HEK293 (cell line): ENCODE measurements at regions not wholly inside any gene's neighbourhood (a gene's known extent, or its start where the extent isn't known, plus 50 kb on each side); places are given as distances from the start of the nearest gene placed in this dataset.
"Not testable (repeated sequence)": the region's sequence is repeated elsewhere in the genome, so short reads cannot be mapped to it uniquely, and the experiment has no call there.

ENCODE experiments used
- CTCF ChIA-PET: fragments of 350-600 bp; formaldehyde crosslinking; extraction: SDS; loops from one replicate; lab custom pipeline; 2021; ENCODE audit warnings: antibody characterized with exemption; lab: Yijun Ruan, JAX
- POLR2A ChIA-PET: fragments of 300-600 bp; formaldehyde crosslinking; extraction: SDS; loops from one replicate; lab custom pipeline; 2020; ENCODE audit warnings: antibody characterized with exemption, inconsistent platforms; lab: Yijun Ruan, JAX
- H3K27ac ChIP-seq: fragments of 200-500 bp; sonication (Bioruptor generic); 2 replicates; pipeline ENCODE4 v1.5.1; 2014; ENCODE audit warnings: low read depth, low read length, control low read depth, inconsistent platforms; ENCODE audit errors: extremely low read depth
- H3K36me3 ChIP-seq, 2 experiments: fragments of 200-500 bp in 1 of 2; sonication (Bioruptor generic) in 1 of 2; 1 replicate in 1 of 2; 2 replicates in 1 of 2; pipeline ENCODE4 v1.5.1; 2014 to 2017; ENCODE audit warnings: inconsistent platforms in 2 of 2, low read length in 2 of 2; ENCODE audit not compliant: control insufficient read depth in 2 of 2, insufficient read depth in 1 of 2
- H3K4me1 ChIP-seq: fragments of 200-500 bp; sonication (Bioruptor generic); 2 replicates; pipeline ENCODE4 v1.5.1; 2014; ENCODE audit warnings: mild to moderate bottlenecking, low read length, inconsistent platforms; ENCODE audit not compliant: control insufficient read depth, insufficient read depth
- H3K4me3 ChIP-seq: 2 replicates; pipeline ENCODE4 v1.5.1; 2011; ENCODE audit warnings: low read depth, mild to moderate bottlenecking, control low read depth, low read length, moderate library complexity
- H3K9me3 ChIP-seq: fragments of 200-500 bp; sonication (Bioruptor generic); 2 replicates; pipeline ENCODE4 v1.5.1; 2014; ENCODE audit warnings: low read depth, low read length, inconsistent platforms; ENCODE audit not compliant: control insufficient read depth, insufficient read depth
- KLF10 ChIP-seq: fragments of 450-650 bp; IDR thresholded peaks from 2 replicates; pipeline ENCODE4 v1.5.1; 2018; ENCODE audit warnings: missing biosample characterization, mild to moderate bottlenecking, missing genetic modification characterization
- KLF8 ChIP-seq: fragments of 450-650 bp; formaldehyde crosslinking; IDR thresholded peaks from 2 replicates; pipeline ENCODE4 v1.5.1; 2016; ENCODE audit warnings: missing biosample characterization, missing genetic modification characterization
- YY1 ChIP-seq: fragments of 450-650 bp; formaldehyde crosslinking; IDR thresholded peaks from 2 replicates; pipeline ENCODE4 v1.5.1; 2018; ENCODE audit warnings: missing biosample characterization, missing genetic modification characterization
- ZBTB1 ChIP-seq: fragments of 450-650 bp; formaldehyde crosslinking; IDR thresholded peaks from 2 replicates; pipeline ENCODE4 v1.5.1; 2016; ENCODE audit warnings: missing biosample characterization, missing genetic modification characterization
- ZBTB48 ChIP-seq: fragments of 450-650 bp; formaldehyde crosslinking; IDR thresholded peaks from 2 replicates; pipeline ENCODE4 v1.5.1; 2016; ENCODE audit warnings: missing biosample characterization, missing genetic modification characterization
- ZNF133 ChIP-seq: fragments of 450-650 bp; formaldehyde crosslinking; IDR thresholded peaks from 2 replicates; pipeline ENCODE4 v1.5.1; 2016; ENCODE audit warnings: missing biosample characterization, missing genetic modification characterization
- ZNF140 ChIP-seq: fragments of 450-650 bp; formaldehyde crosslinking; IDR thresholded peaks from 2 replicates; pipeline ENCODE4 v1.5.1; 2016; ENCODE audit warnings: missing biosample characterization, missing genetic modification characterization
- ZNF2 ChIP-seq: fragments of 450-650 bp; formaldehyde crosslinking; IDR thresholded peaks from 2 replicates; pipeline ENCODE4 v1.5.1; 2016; ENCODE audit warnings: missing biosample characterization, missing genetic modification characterization
- ZNF211 ChIP-seq: fragments of 450-650 bp; formaldehyde crosslinking; IDR thresholded peaks from 2 replicates; pipeline ENCODE4 v1.5.1; 2016; ENCODE audit warnings: low read depth, missing biosample characterization, missing genetic modification characterization
- ZNF341 ChIP-seq: fragments of 450-650 bp; formaldehyde crosslinking; IDR thresholded peaks from 2 replicates; pipeline ENCODE4; 2016; ENCODE audit warnings: low read depth, missing biosample characterization, missing genetic modification characterization
- ZNF558 ChIP-seq: fragments of 450-650 bp; formaldehyde crosslinking; IDR thresholded peaks from 2 replicates; pipeline ENCODE4 v1.5.1; 2016; ENCODE audit warnings: missing biosample characterization, missing genetic modification characterization
- ZNF654 ChIP-seq: fragments of 450-650 bp; formaldehyde crosslinking; IDR thresholded peaks from 2 replicates; pipeline ENCODE4 v1.5.1; 2016; ENCODE audit warnings: low read depth, missing biosample characterization, missing genetic modification characterization
- ZNF776 ChIP-seq: fragments of 450-650 bp; formaldehyde crosslinking; IDR thresholded peaks from 2 replicates; pipeline ENCODE4 v1.5.0; 2017; ENCODE audit warnings: missing biosample characterization, missing genetic modification characterization, borderline replicate concordance
- ZNF785 ChIP-seq: fragments of 450-650 bp; formaldehyde crosslinking; IDR thresholded peaks from 2 replicates; pipeline ENCODE4 v1.5.1; 2016; ENCODE audit warnings: missing biosample characterization, missing genetic modification characterization
- TF ChIP-seq, protein P1 (sequence below): fragments of 450-650 bp; formaldehyde crosslinking; IDR thresholded peaks from 2 replicates; pipeline ENCODE4; 2016; ENCODE audit warnings: missing biosample characterization, missing genetic modification characterization
- TF ChIP-seq, protein P2 (sequence below): fragments of 450-650 bp; formaldehyde crosslinking; IDR thresholded peaks from 2 replicates; pipeline ENCODE4 v1.5.1; 2016; ENCODE audit warnings: missing biosample characterization, missing genetic modification characterization

DNA sequence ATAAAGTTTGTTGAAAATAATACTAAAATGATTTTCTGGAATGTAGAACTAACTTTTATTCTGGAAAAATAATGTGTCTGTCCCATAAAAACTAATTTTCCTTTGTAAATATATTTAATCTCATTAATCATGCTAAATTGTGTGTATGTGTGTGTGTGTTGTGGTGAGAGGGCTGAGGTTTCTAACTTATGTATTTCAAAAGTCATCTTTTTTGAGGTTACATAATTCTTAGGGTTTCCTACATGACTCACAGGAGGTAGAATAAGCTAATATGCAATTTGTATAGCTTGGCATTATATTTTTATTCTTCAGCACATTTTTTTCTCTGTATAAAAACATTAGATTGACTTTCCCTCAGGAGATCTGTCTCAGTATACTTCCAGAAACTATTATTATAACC, 64.1 kb upstream of the CLVS2 start:
- Histone ChIP-seq H3K9me3 (no peaks in the 10 kb centered on the region), H3K4me1 (no peaks in the 10 kb centered on the region), H3K4me3 (no peak overlapping the region), H3K36me3 (no peaks in the 10 kb centered on the region), H3K27ac (no peak overlapping the region)
- ChIA-PET CTCF (no interaction called here), POLR2A (no interaction called here)
- TF ChIP-seq ZNF558 (no peak), ZNF654 (tag by site-specific recombination) (no peak), KLF8 (tag by site-specific recombination) (no peak), ZBTB1 (tag by site-specific recombination) (no peak), ZNF776 (tag by site-specific recombination) (no peak), ZNF140 (tag by site-specific recombination) (no peak), ZNF785 (no peak), KLF10 (tag by site-specific recombination) (no peak), ZBTB48 (no peak), ZNF133 (tag by site-specific recombination) (no peak), ZNF341 (tag by site-specific recombination) (no peak), ZNF211 (no peak), ZNF2 (tag by site-specific recombination) (no peak), YY1 (tag by site-specific recombination) (no peak)
- TF ChIP-seq, protein P1, sequence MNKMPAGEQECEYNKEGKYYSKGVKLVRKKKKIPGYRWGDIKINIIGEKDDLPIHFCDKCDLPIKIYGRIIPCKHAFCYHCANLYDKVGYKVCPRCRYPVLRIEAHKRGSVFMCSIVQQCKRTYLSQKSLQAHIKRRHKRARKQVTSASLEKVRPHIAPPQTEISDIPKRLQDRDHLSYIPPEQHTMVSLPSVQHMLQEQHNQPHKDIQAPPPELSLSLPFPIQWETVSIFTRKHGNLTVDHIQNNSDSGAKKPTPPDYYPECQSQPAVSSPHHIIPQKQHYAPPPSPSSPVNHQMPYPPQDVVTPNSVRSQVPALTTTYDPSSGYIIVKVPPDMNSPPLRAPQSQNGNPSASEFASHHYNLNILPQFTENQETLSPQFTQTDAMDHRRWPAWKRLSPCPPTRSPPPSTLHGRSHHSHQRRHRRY: no peak
- TF ChIP-seq, protein P2, sequence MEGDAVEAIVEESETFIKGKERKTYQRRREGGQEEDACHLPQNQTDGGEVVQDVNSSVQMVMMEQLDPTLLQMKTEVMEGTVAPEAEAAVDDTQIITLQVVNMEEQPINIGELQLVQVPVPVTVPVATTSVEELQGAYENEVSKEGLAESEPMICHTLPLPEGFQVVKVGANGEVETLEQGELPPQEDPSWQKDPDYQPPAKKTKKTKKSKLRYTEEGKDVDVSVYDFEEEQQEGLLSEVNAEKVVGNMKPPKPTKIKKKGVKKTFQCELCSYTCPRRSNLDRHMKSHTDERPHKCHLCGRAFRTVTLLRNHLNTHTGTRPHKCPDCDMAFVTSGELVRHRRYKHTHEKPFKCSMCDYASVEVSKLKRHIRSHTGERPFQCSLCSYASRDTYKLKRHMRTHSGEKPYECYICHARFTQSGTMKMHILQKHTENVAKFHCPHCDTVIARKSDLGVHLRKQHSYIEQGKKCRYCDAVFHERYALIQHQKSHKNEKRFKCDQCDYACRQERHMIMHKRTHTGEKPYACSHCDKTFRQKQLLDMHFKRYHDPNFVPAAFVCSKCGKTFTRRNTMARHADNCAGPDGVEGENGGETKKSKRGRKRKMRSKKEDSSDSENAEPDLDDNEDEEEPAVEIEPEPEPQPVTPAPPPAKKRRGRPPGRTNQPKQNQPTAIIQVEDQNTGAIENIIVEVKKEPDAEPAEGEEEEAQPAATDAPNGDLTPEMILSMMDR (tag by site-specific recombination): no peak

DNA sequence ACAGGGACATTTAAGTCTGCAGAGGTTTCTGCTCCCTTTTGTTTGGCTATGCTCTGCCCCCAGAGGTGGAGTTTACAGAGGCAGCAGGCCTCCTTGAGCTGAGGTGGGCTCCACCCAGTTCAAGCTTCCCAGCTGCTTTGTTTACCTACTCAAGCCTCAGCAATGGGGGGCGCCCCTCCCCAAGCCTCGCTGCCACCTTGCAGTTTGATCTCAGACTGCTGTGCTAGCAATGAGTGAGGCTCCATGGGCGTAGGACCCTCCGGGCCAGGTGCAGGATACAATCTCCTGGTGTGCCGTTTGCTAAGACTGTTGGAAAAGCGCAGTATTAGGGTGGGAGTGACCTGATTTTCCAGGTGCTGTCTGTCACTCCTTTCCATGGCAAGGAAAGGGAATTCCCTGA, 51.1 kb upstream of the CLVS2 start:
- H3K9me3 ChIP-seq, H3K4me3 ChIP-seq, H3K4me1 ChIP-seq, H3K27ac ChIP-seq, CTCF ChIA-PET, POLR2A ChIA-PET, H3K36me3 ChIP-seq: not testable (repeated sequence)
